Large intestine (tissue), 3 donors: ENCODE measurements at regions not wholly inside any gene's neighbourhood (a gene's known extent, or its start where the extent isn't known, plus 50 kb on each side); places are given as distances from the start of the nearest gene placed in this dataset.

Experiments used
- DNase-seq, 2 donors: peaks; one replicate each; pipeline versions ENCODE4 v3.0.0 to v3.0.0-alpha.2; 2013
- H3K27ac ChIP-seq: one replicate; pipeline ENCODE4 v1.5.1; 2013; ENCODE audit warnings: low read length
- H3K27me3 ChIP-seq: 2 replicates; pipeline ENCODE4 v1.6.1; 2013; ENCODE audit warnings: low read length; ENCODE audit not compliant: control insufficient read depth, insufficient read depth
- H3K36me3 ChIP-seq: 2 replicates; pipeline ENCODE4 v1.6.1; 2013; ENCODE audit warnings: low read length; ENCODE audit not compliant: control insufficient read depth, insufficient read depth
- H3K4me1 ChIP-seq: one replicate; pipeline ENCODE4 v1.6.1; 2013; ENCODE audit warnings: low read length; ENCODE audit not compliant: control insufficient read depth, insufficient read depth
- H3K4me3 ChIP-seq: one replicate; pipeline ENCODE4 v1.5.1; 2013; ENCODE audit warnings: low read length
- H3K9me3 ChIP-seq: one replicate; pipeline ENCODE4 v1.6.1; 2013; ENCODE audit warnings: mild to moderate bottlenecking, low read depth, low read length, moderate library complexity; ENCODE audit not compliant: control insufficient read depth
- WGBS: methylation state at CpG from one replicate; pipeline ENCODE4 v1.1.5; 2013; ENCODE audit warnings: low lambda C conversion rate; ENCODE audit not compliant: insufficient coverage; 5-methylcytosine and 5-hydroxymethylcytosine counted together

GRCh38 chr4:123109139-123109538, 186.7 kb upstream of the NUDT6 start:
- 70% methylated on average over 1 of the region's 2 CpGs for WGBS
- H3K27me3 ChIP-seq: no peaks in the 10 kb centered on the region
- no peak for DNase-seq
- H3K4me1 ChIP-seq: no peaks in the 10 kb centered on the region
- peaks cover 9% of the 10 kb centered on the region for H3K9me3 ChIP-seq
- no peak overlapping the region for H3K4me3 ChIP-seq
- no peaks in the 10 kb centered on the region for H3K36me3 ChIP-seq
- H3K27ac ChIP-seq: no peak overlapping the region

GRCh38 chr4:123110147-123110546, 187.8 kb upstream of the NUDT6 start:
- H3K9me3 ChIP-seq: peaks cover 19% of the 10 kb centered on the region
- H3K27ac ChIP-seq: no peak overlapping the region
- H3K4me3 ChIP-seq: no peak overlapping the region
- no peaks in the 10 kb centered on the region for H3K4me1 ChIP-seq
- 100% methylated on average over 1 of the region's 1 CpG for WGBS
- H3K27me3 ChIP-seq: no peaks in the 10 kb centered on the region
- no peak for DNase-seq
- peaks cover 2% of the 10 kb centered on the region for H3K36me3 ChIP-seq

- no peaks in the 10 kb centered on the region for H3K27me3 ChIP-seq
- no peak overlapping the region for H3K4me3 ChIP-seq
- no peaks in the 10 kb centered on the region for H3K4me1 ChIP-seq
- no peak for DNase-seq
- H3K27ac ChIP-seq: no peak overlapping the region
- peaks cover 2% of the 10 kb centered on the region for H3K36me3 ChIP-seq
- H3K9me3 ChIP-seq: peaks cover 23% of the 10 kb centered on the region
- no CpG with 5 or more reads among the region's 2 CpGs for WGBS
Measured at GRCh38 chr4:123110685-123111084, 188.3 kb upstream of the NUDT6 start.

GRCh38 chr4:123113155-123113554, 190.8 kb upstream of the NUDT6 start:
- H3K27me3 ChIP-seq: no peaks in the 10 kb centered on the region

GRCh38 chr4:123114084-123114914, 191.9 kb upstream of the NUDT6 start:
- no CpG with 5 or more reads among the region's 9 CpGs for WGBS
- no peak overlapping the region for H3K4me3 ChIP-seq
- DNase-seq: no peak
- no peak overlapping the region for H3K27ac ChIP-seq
- H3K9me3 ChIP-seq: peaks cover 16% of the 10 kb centered on the region
- H3K27me3 ChIP-seq: no peaks in the 10 kb centered on the region
- H3K4me1 ChIP-seq: no peaks in the 10 kb centered on the region
- peaks cover 2% of the 10 kb centered on the region for H3K36me3 ChIP-seq

More at GRCh38 chr4:123113155-123113554, 190.8 kb upstream of the NUDT6 start:
- H3K4me1 ChIP-seq: no peaks in the 10 kb centered on the region
- peaks cover 16% of the 10 kb centered on the region for H3K9me3 ChIP-seq
- WGBS: 100% methylated on average over 2 of the region's 3 CpGs
- DNase-seq: peak in 1 of 2 donors; percentile 14
- H3K4me3 ChIP-seq: no peak overlapping the region
- peaks cover 2% of the 10 kb centered on the region for H3K36me3 ChIP-seq
- no peak overlapping the region for H3K27ac ChIP-seq

- Histone ChIP-seq H3K36me3 (peaks cover 2% of the 10 kb centered on the region), H3K27ac (no peak overlapping the region), H3K9me3 (peaks cover 16% of the 10 kb centered on the region), H3K4me1 (no peaks in the 10 kb centered on the region), H3K4me3 (no peak overlapping the region), H3K27me3 (no peaks in the 10 kb centered on the region)
- WGBS: no CpG with 5 or more reads among the region's 39 CpGs
- DNase-seq: no peak
Measured at GRCh38 chr4:123114915-123115756, 192.7 kb upstream of the NUDT6 start.

GRCh38 chr4:123116412-123116811, 194.0 kb upstream of the NUDT6 start:
- 29% methylated on average over 1 of the region's 1 CpG for WGBS
- peaks cover 16% of the 10 kb centered on the region for H3K9me3 ChIP-seq
- no peak overlapping the region for H3K4me3 ChIP-seq
- no peaks in the 10 kb centered on the region for H3K4me1 ChIP-seq
- H3K27ac ChIP-seq: no peak overlapping the region
- peaks cover 2% of the 10 kb centered on the region for H3K36me3 ChIP-seq
- H3K27me3 ChIP-seq: no peaks in the 10 kb centered on the region
- no peak for DNase-seq

GRCh38 chr4:123120473-123120872, 198.1 kb upstream of the NUDT6 start:
- DNase-seq: no peak
- Histone ChIP-seq H3K36me3 (no peaks in the 10 kb centered on the region), H3K4me3 (no peak overlapping the region), H3K27me3 (no peaks in the 10 kb centered on the region), H3K4me1 (no peaks in the 10 kb centered on the region), H3K9me3 (peaks cover under 1% of the 10 kb centered on the region), H3K27ac (no peak overlapping the region)
- WGBS: no CpG with 5 or more reads among the region's 1 CpG

GRCh38 chr4:123121241-123121907, 199.0 kb upstream of the NUDT6 start:
- Histone ChIP-seq H3K4me1 (no peaks in the 10 kb centered on the region), H3K4me3 (no peak overlapping the region), H3K9me3 (no peaks in the 10 kb centered on the region), H3K27me3 (no peaks in the 10 kb centered on the region), H3K27ac (no peak overlapping the region), H3K36me3 (no peaks in the 10 kb centered on the region)
- 100% methylated on average over 1 of the region's 2 CpGs for WGBS
- no peak for DNase-seq

GRCh38 chr4:123125477-123125876, 203.1 kb upstream of the NUDT6 start:
- Histone ChIP-seq H3K4me1 (no peaks in the 10 kb centered on the region), H3K27ac (no peak overlapping the region), H3K9me3 (no peaks in the 10 kb centered on the region), H3K4me3 (no peak overlapping the region), H3K36me3 (no peaks in the 10 kb centered on the region), H3K27me3 (no peaks in the 10 kb centered on the region)
- DNase-seq: no peak
- no CpG with 5 or more reads among the region's 1 CpG for WGBS
